Sigmoid colon (tissue), 6 donors: ENCODE measurements at regions not wholly inside any gene's neighbourhood (a gene's known extent, or its start where the extent isn't known, plus 50 kb on each side); places are given as distances from the start of the nearest gene placed in this dataset.

ENCODE experiments used
- DNase-seq: peaks from one replicate; pipeline ENCODE4 v3.0.0-alpha.2; 2019
- H3K27ac ChIP-seq, 4 donors: fragments of 200-600 bp; sonication (generic); one replicate each; pipeline ENCODE4 v1.5.1; 2016 to 2019; ENCODE audit warnings: mild to moderate bottlenecking in 1 of 4
- H3K27me3 ChIP-seq, 3 donors: fragments of 200-600 bp; sonication (generic); one replicate each; pipeline ENCODE4 v1.5.1; 2019; ENCODE audit warnings: mild to moderate bottlenecking in 1 of 3
- H3K36me3 ChIP-seq, 4 donors: fragments of 200-600 bp; sonication (generic); one replicate each; pipeline ENCODE4 v1.5.1; 2016 to 2019
- H3K4me1 ChIP-seq, 4 donors: fragments of 200-600 bp; sonication (generic); one replicate each; pipeline ENCODE4 v1.5.1; 2017 to 2019
- H3K4me3 ChIP-seq, 4 donors: fragments of 200-600 bp; sonication (generic); one replicate each; pipeline ENCODE4 v1.5.1; 2017 to 2019; ENCODE audit warnings: mild to moderate bottlenecking in 2 of 4, moderate library complexity in 1 of 4
- H3K9me3 ChIP-seq, 4 donors: fragments of 200-600 bp in 3 of 4; sonication (generic) in 3 of 4; one replicate each; pipeline versions ENCODE4 v1.5.1 to v1.6.1; 2013 to 2019
- EP300 ChIP-seq, 4 donors: sonication (generic); formaldehyde crosslinking; IDR thresholded peaks; one replicate each; pipeline ENCODE4 v1.6.1; 2017; ENCODE audit warnings: antibody characterized with exemption in 4 of 4
- POLR2A ChIP-seq, 2 donors: fragments of 450-650 bp; IDR thresholded peaks; one replicate each; pipeline ENCODE4 v1.6.1; 2016; ENCODE audit warnings: antibody characterized with exemption in 2 of 2, mild to moderate bottlenecking in 2 of 2, moderate library complexity in 2 of 2
- POLR2AphosphoS5 ChIP-seq, 4 donors: sonication (generic); formaldehyde crosslinking; IDR thresholded peaks; one replicate each; pipeline ENCODE4 v1.6.1; 2017; ENCODE audit warnings: antibody characterized with exemption in 4 of 4
- WGBS, 2 donors: extraction: QIAGEN DNeasy Blood & Tissue Kit; methylation state at CpG; one replicate each; pipeline ENCODE4 v1.1.7; 2013; 5-methylcytosine and 5-hydroxymethylcytosine counted together
- intact Hi-C: fragments of 100-400 bp; cut with DNase I; formaldehyde crosslinking; loops from one replicate; pipeline ENCODE4 v1.15.1; 2023
- TF ChIP-seq, protein P1 (sequence below), 4 experiments: fragments of 450-650 bp in 3 of 4; fragments of 200-600 bp in 1 of 4; IDR thresholded peaks; one replicate each; pipeline ENCODE4 v1.5.1; 2016 to 2019; ENCODE audit warnings: antibody characterized with exemption in 4 of 4, mild to moderate bottlenecking in 3 of 4, moderate library complexity in 2 of 4
- donor health status: healthy with polysubstance abuse.
- donor health status: healthy.

DNA sequence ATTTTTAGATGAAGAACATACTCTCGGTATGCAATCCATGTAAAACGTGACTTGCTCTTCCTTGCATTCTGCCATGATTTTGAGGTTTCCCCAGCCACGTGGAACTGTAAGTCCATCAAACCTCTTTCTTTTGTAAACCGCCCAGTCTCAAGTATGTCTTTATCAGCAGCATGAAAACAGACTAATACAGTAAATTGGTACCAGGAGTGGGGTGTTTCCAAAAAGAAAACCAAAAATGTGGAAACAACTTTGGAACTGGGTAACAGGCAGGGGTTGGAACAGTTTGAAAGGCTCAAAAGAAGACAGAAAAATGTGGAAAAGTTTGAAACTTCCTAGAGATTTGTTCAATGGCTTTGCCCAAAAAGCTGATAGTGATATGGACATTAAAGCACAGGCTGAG, 1957.9 kb downstream of the SUCLG1 start:
- intact Hi-C loops = no loop called here
- WGBS, 2 donors = 90 to 96% methylated on average over 4 of the region's 4 CpGs

GRCh38 chr2:82498777-82499443, 1960.2 kb downstream of the SUCLG1 start:
- intact Hi-C loops = no loop called here
- WGBS, 2 donors = 12 to 69% methylated on average over 6 of the region's 6 CpGs
- Histone ChIP-seq H3K9me3 (peaks cover 0 to 16% (median 9%) of the 10 kb centered on the region in 4 donors), H3K27ac (no peak overlapping the region), H3K27me3 (no peaks in the 10 kb centered on the region), H3K4me1 (peaks cover 0 to 16% (median 0%) of the 10 kb centered on the region in 4 donors), H3K36me3 (no peaks in the 10 kb centered on the region), H3K4me3 (no peak overlapping the region)
- no peak for DNase-seq
- no peak for TF ChIP-seq POLR2A (IDR thresholded peaks at IDR 0.05)
- no peak for TF ChIP-seq POLR2AphosphoS5 (IDR thresholded peaks at IDR 0.05)
- no peak for TF ChIP-seq EP300 (IDR thresholded peaks at IDR 0.05)
- TF ChIP-seq, protein P1, sequence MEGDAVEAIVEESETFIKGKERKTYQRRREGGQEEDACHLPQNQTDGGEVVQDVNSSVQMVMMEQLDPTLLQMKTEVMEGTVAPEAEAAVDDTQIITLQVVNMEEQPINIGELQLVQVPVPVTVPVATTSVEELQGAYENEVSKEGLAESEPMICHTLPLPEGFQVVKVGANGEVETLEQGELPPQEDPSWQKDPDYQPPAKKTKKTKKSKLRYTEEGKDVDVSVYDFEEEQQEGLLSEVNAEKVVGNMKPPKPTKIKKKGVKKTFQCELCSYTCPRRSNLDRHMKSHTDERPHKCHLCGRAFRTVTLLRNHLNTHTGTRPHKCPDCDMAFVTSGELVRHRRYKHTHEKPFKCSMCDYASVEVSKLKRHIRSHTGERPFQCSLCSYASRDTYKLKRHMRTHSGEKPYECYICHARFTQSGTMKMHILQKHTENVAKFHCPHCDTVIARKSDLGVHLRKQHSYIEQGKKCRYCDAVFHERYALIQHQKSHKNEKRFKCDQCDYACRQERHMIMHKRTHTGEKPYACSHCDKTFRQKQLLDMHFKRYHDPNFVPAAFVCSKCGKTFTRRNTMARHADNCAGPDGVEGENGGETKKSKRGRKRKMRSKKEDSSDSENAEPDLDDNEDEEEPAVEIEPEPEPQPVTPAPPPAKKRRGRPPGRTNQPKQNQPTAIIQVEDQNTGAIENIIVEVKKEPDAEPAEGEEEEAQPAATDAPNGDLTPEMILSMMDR (IDR thresholded peaks at IDR 0.05) = no peak

More for the DNA sequence above, 1957.9 kb downstream of the SUCLG1 start:
- H3K9me3 ChIP-seq = peaks cover 0 to 16% (median 9%) of the 10 kb centered on the region in 4 donors
- no peak for DNase-seq
- no peaks in the 10 kb centered on the region for H3K36me3 ChIP-seq
- no peak for TF ChIP-seq EP300 (IDR thresholded peaks at IDR 0.05)
- no peak for TF ChIP-seq POLR2AphosphoS5 (IDR thresholded peaks at IDR 0.05)
- TF ChIP-seq, protein P1 (IDR thresholded peaks at IDR 0.05) = no peak
- no peak for TF ChIP-seq POLR2A (IDR thresholded peaks at IDR 0.05)
- H3K27me3 ChIP-seq = no peaks in the 10 kb centered on the region
- H3K4me3 ChIP-seq = no peak overlapping the region
- H3K4me1 ChIP-seq = no peaks in the 10 kb centered on the region
- no peak overlapping the region for H3K27ac ChIP-seq

DNA sequence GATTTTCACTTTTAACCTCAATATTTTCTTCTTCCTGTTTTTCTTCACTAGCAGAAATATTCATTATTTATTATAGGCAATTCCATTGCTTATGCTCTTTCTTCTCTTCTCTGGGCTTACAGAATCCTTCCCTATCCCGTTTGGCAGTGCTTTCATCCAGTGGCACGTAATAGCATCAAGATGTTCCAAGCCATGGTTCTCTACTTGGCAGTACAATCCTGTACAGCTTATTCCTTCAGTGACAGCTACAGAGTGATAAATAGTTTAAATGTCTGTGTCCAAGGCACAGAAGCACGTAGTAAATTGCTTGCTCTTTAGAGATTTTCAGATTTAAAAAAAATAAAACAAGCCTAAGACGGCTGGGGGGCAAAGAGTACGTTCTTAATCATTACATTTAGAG, 1964.3 kb downstream of the SUCLG1 start:
- Histone ChIP-seq H3K27ac (peak overlapping the region in 2 of 4 donors; percentile 33 to 63), H3K4me3 (no peak overlapping the region), H3K4me1 (peaks cover 0 to 17% (median 0%) of the 10 kb centered on the region in 4 donors), H3K27me3 (no peaks in the 10 kb centered on the region), H3K36me3 (no peaks in the 10 kb centered on the region), H3K9me3 (no peaks in the 10 kb centered on the region)
- no peak for DNase-seq
- intact Hi-C loops = no loop called here
- TF ChIP-seq EP300 (IDR thresholded peaks at IDR 0.05) (no peak), POLR2AphosphoS5 (IDR thresholded peaks at IDR 0.05) (peak; percentile 6 to 68 (median 34)), POLR2A (IDR thresholded peaks at IDR 0.05) (no peak)
- TF ChIP-seq, protein P1 (IDR thresholded peaks at IDR 0.05) = no peak
- 70 to 83% methylated on average over 5 of the region's 5 CpGs for WGBS, 2 donors

DNA sequence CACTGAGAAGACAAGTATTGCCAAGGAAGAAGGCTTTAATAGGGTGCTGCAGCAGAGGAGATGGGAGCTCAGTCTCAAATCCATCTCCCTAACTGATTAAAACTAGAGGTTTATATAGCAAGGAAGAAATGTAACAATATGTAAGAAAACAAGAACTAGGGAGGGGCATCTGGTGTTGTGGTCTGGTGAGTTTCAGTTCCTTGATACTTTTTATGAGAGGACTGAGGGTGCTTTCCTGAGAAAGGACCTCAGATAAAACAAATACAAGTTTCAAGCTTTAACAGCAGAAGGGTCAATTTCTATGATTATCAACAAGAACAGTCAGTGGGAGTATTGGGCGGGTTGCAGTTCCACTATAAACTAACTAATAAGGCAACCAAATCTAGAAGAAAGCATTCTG, 1967.5 kb downstream of the SUCLG1 start:
- H3K27me3 ChIP-seq = no peaks in the 10 kb centered on the region
- intact Hi-C loops = no loop called here
- H3K27ac ChIP-seq = no peak overlapping the region
- no peaks in the 10 kb centered on the region for H3K9me3 ChIP-seq
- no peak for DNase-seq
- peaks cover 0 to 17% (median 0%) of the 10 kb centered on the region in 4 donors for H3K4me1 ChIP-seq
- TF ChIP-seq POLR2AphosphoS5 (IDR thresholded peaks at IDR 0.05) (no peak), EP300 (IDR thresholded peaks at IDR 0.05) (no peak), POLR2A (IDR thresholded peaks at IDR 0.05) (no peak)
- TF ChIP-seq, protein P1 (IDR thresholded peaks at IDR 0.05) = no peak
- no peaks in the 10 kb centered on the region for H3K36me3 ChIP-seq
- WGBS, 2 donors = 87 to 96% methylated on average over 1 of the region's 1 CpG
- H3K4me3 ChIP-seq = no peak overlapping the region

- no peak overlapping the region for H3K4me3 ChIP-seq
- H3K9me3 ChIP-seq = no peaks in the 10 kb centered on the region
- no peaks in the 10 kb centered on the region for H3K36me3 ChIP-seq
- no peak for TF ChIP-seq POLR2AphosphoS5 (IDR thresholded peaks at IDR 0.05)
- TF ChIP-seq EP300 (IDR thresholded peaks at IDR 0.05) = no peak
- TF ChIP-seq, protein P1 (IDR thresholded peaks at IDR 0.05) = no peak
- no peak for DNase-seq
- no peaks in the 10 kb centered on the region for H3K4me1 ChIP-seq
- H3K27ac ChIP-seq = no peak overlapping the region
- intact Hi-C loops = no loop called here
- H3K27me3 ChIP-seq = no peaks in the 10 kb centered on the region
- 57 to 76% methylated on average over 3 of the region's 3 CpGs for WGBS, 2 donors
Observed at GRCh38 chr2:82487354-82487753, 1971.7 kb downstream of the SUCLG1 start.
